GM12892 (cell line): ENCODE measurements at regions not wholly inside any gene's neighbourhood (a gene's known extent, or its start where the extent isn't known, plus 50 kb on each side); places are given as distances from the start of the nearest gene placed in this dataset.

Source experiments
- DNase-seq: peaks from one replicate; pipeline ENCODE4 v3.0.0; 2011; ENCODE audit not compliant: insufficient read length
- FAIRE-seq: peaks from 2 replicates; lab custom pipeline; 2011; peaks lifted over from hg19 to GRCh38; lab: Jason Lieb, UNC
- POLR2A ChIP-seq: IDR thresholded peaks from 2 replicates; pipeline ENCODE4 v1.6.1; 2011; ENCODE audit warnings: low read depth, low read length, control low read depth
- POLR2AphosphoS5 ChIP-seq: IDR thresholded peaks from 2 replicates; pipeline ENCODE4 v1.6.1; 2011; ENCODE audit warnings: low read depth, low read length, control low read depth
- TAF1 ChIP-seq: IDR thresholded peaks from 2 replicates; pipeline ENCODE4 v1.6.1; 2011; ENCODE audit warnings: low read depth, mild to moderate bottlenecking, control low read depth, low read length, borderline replicate concordance

GRCh38 chr5:15082096-15082495, 210.5 kb upstream of the ANKH start:
- DNase-seq: no peak
- TF ChIP-seq POLR2A (no peak), POLR2AphosphoS5 (no peak), TAF1 (no peak)
- FAIRE-seq: no peak

- no peak for DNase-seq
- FAIRE-seq: no peak
- TF ChIP-seq POLR2AphosphoS5 (no peak), TAF1 (no peak), POLR2A (no peak)
These were observed 208.6 kb upstream of the ANKH start for GRCh38 chr5:15080219-15080618.

- TF ChIP-seq POLR2A: no peak
- TF ChIP-seq TAF1: no peak
- TF ChIP-seq POLR2AphosphoS5: no peak
- no peak for FAIRE-seq
- DNase-seq: no peak
These were observed 208.0 kb upstream of the ANKH start for GRCh38 chr5:15079566-15079965.

GRCh38 chr5:15074651-15075050, 203.1 kb upstream of the ANKH start:
- DNase-seq: no peak
- no peak for TF ChIP-seq TAF1
- TF ChIP-seq POLR2A: no peak
- TF ChIP-seq POLR2AphosphoS5: no peak
- FAIRE-seq: no peak

- FAIRE-seq (no peak), DNase-seq (no peak)
- no peak for TF ChIP-seq TAF1
- TF ChIP-seq POLR2A: no peak
- no peak for TF ChIP-seq POLR2AphosphoS5
These were observed 201.9 kb upstream of the ANKH start for GRCh38 chr5:15073453-15073852.

GRCh38 chr5:15070907-15071306, 199.3 kb upstream of the ANKH start:
- no peak for FAIRE-seq
- no peak for DNase-seq
- TF ChIP-seq POLR2AphosphoS5: no peak
- no peak for TF ChIP-seq POLR2A
- no peak for TF ChIP-seq TAF1

GRCh38 chr5:15069407-15069905, 197.9 kb upstream of the ANKH start:
- no peak for FAIRE-seq
- no peak for DNase-seq
- TF ChIP-seq POLR2AphosphoS5: no peak
- no peak for TF ChIP-seq POLR2A
- no peak for TF ChIP-seq TAF1

GRCh38 chr5:15065091-15065490, 193.5 kb upstream of the ANKH start:
- DNase-seq: no peak
- FAIRE-seq: no peak
- TF ChIP-seq POLR2AphosphoS5: no peak
- TF ChIP-seq POLR2A: no peak
- TF ChIP-seq TAF1: no peak

GRCh38 chr5:15064396-15064795, 192.8 kb upstream of the ANKH start:
- no peak for DNase-seq
- FAIRE-seq: no peak
- TF ChIP-seq POLR2A: no peak
- TF ChIP-seq TAF1: no peak
- no peak for TF ChIP-seq POLR2AphosphoS5

GRCh38 chr5:15056988-15057592, 185.5 kb upstream of the ANKH start:
- no peak for FAIRE-seq
- TF ChIP-seq POLR2A (no peak), POLR2AphosphoS5 (no peak), TAF1 (no peak)

GRCh38 chr5:15044521-15044920, 172.9 kb upstream of the ANKH start:
- DNase-seq: no peak
- peak; percentile 44 for FAIRE-seq
- TF ChIP-seq TAF1 (no peak), POLR2A (no peak), POLR2AphosphoS5 (no peak)

More at GRCh38 chr5:15056988-15057592, 185.5 kb upstream of the ANKH start:
- no peak for DNase-seq

GRCh38 chr5:15037247-15037908, 165.8 kb upstream of the ANKH start:
- no peak for DNase-seq
- no peak for TF ChIP-seq POLR2A
- TF ChIP-seq TAF1: no peak
- no peak for TF ChIP-seq POLR2AphosphoS5
- FAIRE-seq: no peak
